GM21723 (cell line): ENCODE measurements at regions not wholly inside any gene's neighbourhood (a gene's known extent, or its start where the extent isn't known, plus 50 kb on each side); places are given as distances from the start of the nearest gene placed in this dataset.

ENCODE experiments used
- ATAC-seq: cut with Tn5 transposase; IDR thresholded peaks from one replicate; pipeline ENCODE4 v1.9.1; 2021; ENCODE audit warnings: mild to moderate bottlenecking, moderate library complexity; ENCODE audit not compliant: unreplicated experiment

GRCh38 chr4:177103619-177104018 lies 206.1 kb upstream of the NEIL3 start:
- ATAC-seq: no peak

GRCh38 chr4:177105536-177105935 lies 204.1 kb upstream of the NEIL3 start:
- ATAC-seq: no peak

GRCh38 chr4:177107288-177107921 lies 202.3 kb upstream of the NEIL3 start:
- ATAC-seq: no peak

GRCh38 chr4:177108708-177109107 lies 201.0 kb upstream of the NEIL3 start:
- no peak for ATAC-seq

- no peak for ATAC-seq
Observed at GRCh38 chr4:177109769-177110168, 199.9 kb upstream of the NEIL3 start.

- ATAC-seq: no peak
Observed at GRCh38 chr4:177116161-177116560, 193.5 kb upstream of the NEIL3 start.

GRCh38 chr4:177117256-177117655 lies 192.4 kb upstream of the NEIL3 start:
- ATAC-seq: no peak

- ATAC-seq: no peak
Observed at GRCh38 chr4:177118596-177118995, 191.1 kb upstream of the NEIL3 start.

- ATAC-seq: no peak
Observed at GRCh38 chr4:177119021-177119471, 190.6 kb upstream of the NEIL3 start.

- ATAC-seq: no peak
Observed at GRCh38 chr4:177119691-177120090, 190.0 kb upstream of the NEIL3 start.

GRCh38 chr4:177123811-177124210 lies 185.9 kb upstream of the NEIL3 start:
- ATAC-seq: no peak

- no peak for ATAC-seq
Observed at GRCh38 chr4:177124349-177125064, 185.2 kb upstream of the NEIL3 start.

GRCh38 chr4:177125656-177126055 lies 184.0 kb upstream of the NEIL3 start:
- no peak for ATAC-seq

- ATAC-seq: no peak
Observed at GRCh38 chr4:177127658-177128057, 182.0 kb upstream of the NEIL3 start.

- no peak for ATAC-seq
Observed at GRCh38 chr4:177128306-177128705, 181.4 kb upstream of the NEIL3 start.

GRCh38 chr4:177131736-177132135 lies 177.9 kb upstream of the NEIL3 start:
- ATAC-seq: no peak

GRCh38 chr4:177147668-177148067 lies 162.0 kb upstream of the NEIL3 start:
- ATAC-seq: no peak

GRCh38 chr4:177155454-177155853 lies 154.2 kb upstream of the NEIL3 start:
- ATAC-seq: no peak

GRCh38 chr4:177159600-177159999 lies 150.1 kb upstream of the NEIL3 start:
- ATAC-seq: no peak

- no peak for ATAC-seq
Observed at GRCh38 chr4:177161781-177162180, 147.9 kb upstream of the NEIL3 start.

- no peak for ATAC-seq
Observed at GRCh38 chr4:177163532-177163931, 146.1 kb upstream of the NEIL3 start.

- no peak for ATAC-seq
Observed at GRCh38 chr4:177171588-177171987, 138.1 kb upstream of the NEIL3 start.

GRCh38 chr4:177175473-177175872 lies 134.2 kb upstream of the NEIL3 start:
- ATAC-seq: no peak
